Stimulated activated CD4-positive, alpha-beta T cell treated with anti-CD3 and anti-CD28 coated beads, Interleukin-4, amount 100 ng/mL, for 24 hours (primary cell): ENCODE measurements at regions not wholly inside any gene's neighbourhood (a gene's known extent, or its start where the extent isn't known, plus 50 kb on each side); places are given as distances from the start of the nearest gene placed in this dataset.
"Not testable (repeated sequence)": the region's sequence is repeated elsewhere in the genome, so short reads cannot be mapped to it uniquely, and the experiment has no call there.

ENCODE experiments used
- DNase-seq: peaks from one replicate; pipeline ENCODE4 v3.0.0-alpha.2; 2020

DNA sequence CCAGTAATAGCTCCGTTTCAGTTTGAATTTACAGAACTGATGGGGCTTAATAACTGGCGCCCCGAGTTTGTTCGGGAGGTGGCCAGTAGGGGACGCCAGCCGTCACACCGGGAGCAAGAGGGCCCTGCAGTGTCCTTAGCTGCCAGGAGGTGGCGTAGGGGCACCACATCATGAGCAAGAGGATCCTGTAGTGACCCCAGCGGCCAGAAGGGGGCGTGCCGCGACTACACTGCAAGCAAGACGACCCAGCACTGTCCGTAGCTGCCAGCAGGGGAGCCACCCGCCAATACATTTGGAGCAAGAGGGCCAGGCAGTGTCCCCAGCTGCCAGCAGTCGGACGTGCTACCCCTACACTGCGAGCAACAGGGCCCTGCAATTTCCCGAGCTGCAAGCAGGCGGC, 663.7 kb upstream of the B3GAT1 start:
- peak; percentile 57 for DNase-seq

DNA sequence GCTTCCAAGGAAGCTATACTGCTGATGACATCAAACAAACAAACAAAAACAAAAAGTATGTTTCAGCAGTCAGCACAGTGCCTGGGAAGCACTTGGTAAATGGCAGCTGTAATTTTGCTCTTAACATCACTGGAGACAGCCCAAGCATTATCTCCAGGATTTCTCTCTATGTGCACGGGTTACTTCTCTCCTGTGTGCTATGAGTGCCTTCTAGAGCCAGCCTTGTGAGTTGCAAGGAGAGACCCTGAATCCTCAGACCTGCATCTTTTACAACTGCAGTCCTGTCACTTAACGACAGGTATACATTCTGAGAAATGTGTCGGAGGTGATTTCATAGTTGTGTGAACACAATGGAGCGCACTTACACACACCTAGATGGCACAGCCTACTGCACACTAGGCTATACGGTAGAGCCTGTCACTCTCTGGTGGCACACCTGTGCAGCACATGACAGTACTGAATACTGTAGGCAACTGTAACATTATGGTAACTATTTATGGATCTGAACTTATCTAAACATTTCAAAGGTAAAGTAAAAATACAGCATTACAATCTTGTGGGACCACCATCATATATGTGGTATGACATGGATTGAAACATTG, 662.5 kb upstream of the B3GAT1 start:
- DNase-seq: no peak

DNA sequence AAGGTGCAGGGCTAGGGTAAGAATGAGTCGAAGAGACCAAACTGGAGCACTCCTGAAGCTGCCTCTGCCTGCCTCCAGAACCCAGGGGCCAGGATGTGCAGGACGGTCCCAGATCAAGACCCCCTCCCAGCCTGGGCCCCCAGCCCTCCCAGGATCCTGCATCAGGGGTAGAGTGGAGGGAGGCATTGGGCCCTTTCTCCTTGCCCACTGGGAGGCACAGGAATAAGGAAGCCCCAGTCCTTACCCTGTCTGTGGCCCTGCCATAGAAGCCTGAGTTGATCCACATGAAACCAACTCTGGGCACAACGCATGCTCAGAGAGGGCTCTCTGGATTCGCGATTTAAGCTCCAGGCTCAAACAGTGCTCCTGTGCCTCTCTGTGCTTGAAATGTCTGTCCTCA, 661.8 kb upstream of the B3GAT1 start:
- no peak for DNase-seq

DNA sequence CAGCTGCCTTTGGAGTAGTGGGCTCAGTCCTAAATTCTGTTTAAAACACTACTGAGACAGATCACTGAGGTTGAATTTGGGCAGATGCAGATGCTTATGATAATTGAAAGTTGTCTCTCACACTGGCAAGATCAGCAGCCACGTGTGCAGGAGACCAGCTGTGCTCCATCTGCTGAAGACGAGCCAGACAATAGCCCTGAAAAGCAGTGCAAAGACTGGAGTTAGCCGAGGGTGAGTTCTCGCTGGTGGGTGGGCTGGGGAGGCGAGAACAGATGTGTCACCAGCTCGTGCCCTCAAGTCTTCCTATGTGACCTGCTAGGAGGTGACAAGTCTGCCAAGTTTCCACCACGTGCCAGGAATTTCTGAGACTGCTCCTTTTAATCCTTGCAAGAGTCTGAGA, 661.3 kb upstream of the B3GAT1 start:
- no peak for DNase-seq

DNA sequence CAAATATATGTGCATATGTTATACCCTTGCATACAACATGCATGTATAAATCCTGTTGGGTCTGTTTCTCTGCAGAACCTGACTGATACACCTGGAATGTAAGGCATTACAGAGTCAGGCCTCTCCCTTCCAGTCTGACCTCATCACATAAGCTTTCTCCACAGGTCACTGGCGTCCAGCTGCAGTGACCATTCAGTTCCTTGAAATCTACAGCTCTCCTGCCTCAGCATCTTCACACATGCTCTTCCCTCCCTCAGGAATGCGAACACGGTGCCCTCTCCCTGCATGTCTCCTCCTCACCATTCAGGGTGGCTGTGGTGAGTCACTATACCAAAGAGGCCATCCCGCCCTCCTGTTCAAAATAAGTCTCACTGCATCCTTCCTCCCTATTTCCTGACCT, 657.8 kb upstream of the B3GAT1 start:
- no peak for DNase-seq

DNA sequence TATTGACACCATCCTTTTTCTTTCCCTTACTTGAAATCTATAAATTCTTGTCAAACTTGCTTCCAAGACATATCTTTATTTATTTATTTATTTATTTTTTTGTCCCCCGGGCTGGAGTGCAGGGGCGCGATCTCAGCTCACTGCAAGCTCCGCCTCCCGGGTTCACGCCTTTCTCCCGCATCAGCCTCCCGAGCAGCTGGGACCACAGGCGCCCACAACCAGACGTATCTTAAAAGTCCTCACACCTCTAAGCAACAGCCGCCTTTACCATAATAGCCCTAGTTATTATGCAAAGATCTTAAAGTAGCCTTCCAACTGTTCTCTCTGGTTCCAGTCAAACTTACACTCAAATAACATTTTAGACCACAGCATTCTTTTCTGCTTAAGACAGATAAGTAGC, 657.0 kb upstream of the B3GAT1 start:
- DNase-seq: no peak

DNA sequence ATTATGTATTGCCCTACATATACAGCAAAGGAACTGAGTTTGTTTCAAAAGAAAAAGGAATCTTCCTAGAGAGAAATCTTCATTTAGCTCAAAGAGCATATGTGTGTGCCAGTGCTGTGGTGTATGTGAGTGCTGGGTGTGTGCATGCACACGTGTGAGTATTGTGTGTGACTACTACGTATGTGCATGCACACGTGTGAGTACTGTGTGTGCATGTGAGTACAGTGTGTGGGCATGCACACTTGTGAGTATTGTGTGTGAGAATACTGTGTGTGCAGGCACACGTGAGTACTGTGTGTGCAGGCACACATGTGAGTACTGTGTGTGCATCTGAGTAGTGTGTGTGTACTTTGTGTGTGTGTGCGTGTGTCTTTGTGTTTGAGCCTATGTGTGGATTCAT, 651.0 kb upstream of the B3GAT1 start:
- no peak for DNase-seq

DNA sequence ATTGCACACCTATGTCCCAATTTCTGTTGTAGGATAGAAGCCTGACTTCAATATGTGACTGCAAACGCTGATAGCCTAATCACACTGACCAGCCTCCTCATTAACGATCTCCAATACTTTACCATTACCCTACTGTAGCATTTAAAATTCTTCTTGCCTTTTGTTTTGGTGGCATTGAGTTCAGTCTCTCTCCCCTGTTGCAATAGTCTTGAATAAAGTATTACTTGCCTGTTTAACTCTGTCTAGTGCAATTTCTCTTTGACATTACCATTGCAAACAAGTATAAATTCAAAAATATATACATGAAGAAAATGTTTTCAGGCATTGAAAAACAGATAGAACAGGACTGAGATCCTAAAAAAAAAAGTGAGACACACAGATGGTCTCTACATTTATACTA, 649.1 kb upstream of the B3GAT1 start:
- DNase-seq: no peak

DNA sequence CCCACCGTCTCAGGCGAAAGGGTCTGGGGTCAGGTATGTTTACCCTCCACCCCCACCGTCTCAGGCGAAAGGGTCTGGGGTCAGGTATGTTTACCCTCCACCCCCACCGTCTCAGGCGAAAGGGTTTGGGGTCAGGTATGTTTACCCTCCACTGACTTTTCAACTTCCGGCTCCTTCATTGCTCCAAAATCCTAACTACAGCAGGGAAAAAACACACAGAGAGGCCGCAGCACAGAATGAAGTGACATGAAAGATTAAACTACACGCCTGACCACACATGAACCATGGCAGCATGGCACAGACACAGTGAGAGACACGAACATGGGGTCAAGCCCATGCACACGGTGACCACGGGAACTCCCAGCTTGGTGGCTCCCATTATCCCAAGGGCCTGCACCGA, 634.9 kb upstream of the B3GAT1 start:
- no peak for DNase-seq

DNA sequence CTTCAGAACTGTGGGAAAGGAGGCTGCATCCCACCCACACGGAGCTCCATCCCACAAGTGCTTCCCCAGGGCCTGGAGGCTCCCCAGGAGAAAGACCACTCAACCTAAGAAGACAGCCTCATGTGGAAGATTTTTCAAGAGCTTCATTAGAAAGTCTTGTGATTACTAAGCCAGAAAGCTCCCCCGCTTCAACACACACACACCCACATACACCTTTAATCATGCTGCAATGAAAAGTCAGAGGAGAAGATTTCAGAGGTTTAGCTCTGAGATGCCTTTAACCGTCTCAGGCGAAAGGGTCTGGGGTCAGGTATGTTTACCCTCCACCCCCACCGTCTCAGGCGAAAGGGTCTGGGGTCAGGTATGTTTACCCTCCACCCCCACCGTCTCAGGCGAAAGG, 634.5 kb upstream of the B3GAT1 start:
- no peak for DNase-seq

DNA sequence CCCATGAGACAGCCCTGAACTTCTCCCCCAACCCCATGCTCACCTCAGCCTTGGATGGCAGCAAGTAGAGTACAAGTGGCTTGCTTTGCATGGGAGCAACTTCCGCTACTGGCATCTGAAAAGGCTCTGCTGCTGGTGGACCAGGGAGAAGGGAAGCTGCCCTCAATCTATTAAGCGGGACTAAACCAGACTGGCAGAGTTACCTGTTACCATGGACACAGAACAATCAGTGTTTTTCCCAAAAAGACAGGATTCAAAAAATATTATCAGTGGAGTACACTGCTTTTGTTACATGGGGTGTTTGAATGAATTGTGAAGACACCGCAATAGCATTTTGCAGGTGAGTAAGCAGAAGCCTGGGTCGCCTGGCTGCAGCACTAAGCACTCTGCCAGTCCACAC, 631.4 kb upstream of the B3GAT1 start:
- no peak for DNase-seq

DNA sequence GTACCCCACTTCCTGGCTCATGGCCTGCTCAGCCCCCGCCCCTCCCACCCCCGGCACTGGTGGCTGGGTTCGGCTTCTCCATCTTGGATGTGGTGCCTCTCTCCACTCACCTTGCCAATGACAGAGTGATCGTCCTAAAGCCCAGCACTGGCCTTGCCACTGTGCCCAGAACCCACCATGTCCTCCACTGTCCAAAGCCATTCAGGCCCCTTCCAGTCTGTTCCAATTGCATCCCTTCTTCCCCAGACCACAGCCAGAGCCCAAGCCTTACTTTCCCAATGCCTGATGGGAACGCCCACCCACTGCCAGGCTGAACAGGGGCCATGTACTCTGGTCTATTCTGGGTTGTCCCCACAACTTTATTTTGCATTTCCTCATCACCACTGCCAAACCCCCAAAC, 625.8 kb upstream of the B3GAT1 start:
- no peak for DNase-seq

DNA sequence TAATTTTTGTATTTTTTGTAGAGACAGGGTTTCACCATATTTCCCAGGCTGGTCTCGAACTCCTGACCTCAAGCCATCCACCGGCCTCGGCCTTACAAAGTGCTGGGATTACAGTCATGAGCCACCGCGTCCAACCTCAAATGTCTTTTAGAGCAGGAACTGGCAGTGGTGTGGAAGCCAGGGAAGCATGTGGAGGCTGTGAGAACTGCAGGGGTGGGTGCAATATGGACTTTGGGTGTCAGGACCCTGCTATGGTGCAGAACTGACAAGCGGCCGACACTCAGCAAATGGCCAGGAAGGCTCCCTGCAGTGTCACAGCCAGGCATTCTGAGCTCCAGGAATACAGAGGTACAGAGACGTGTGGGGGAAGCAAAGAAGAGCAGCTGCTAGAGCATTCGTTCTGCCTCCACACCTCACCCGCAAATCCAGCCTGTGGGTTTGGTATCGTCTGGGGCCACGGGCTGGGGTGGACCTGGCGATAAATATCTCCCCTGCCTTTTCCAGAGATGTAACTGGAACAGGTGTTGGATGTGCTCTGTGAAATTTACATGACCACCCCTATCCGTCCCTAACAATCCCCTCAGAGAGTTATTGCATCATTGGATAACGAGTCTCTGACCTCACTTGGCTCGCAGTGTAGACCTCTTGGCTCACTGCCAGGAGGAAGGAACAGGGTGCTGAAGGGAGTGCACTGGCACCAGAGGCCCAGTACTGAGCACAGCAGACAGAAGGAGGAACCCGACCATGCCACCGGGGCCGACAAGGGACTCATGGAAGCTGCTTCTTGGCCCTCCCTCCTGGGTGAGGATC, 624.7 kb upstream of the B3GAT1 start:
- DNase-seq: no peak

DNA sequence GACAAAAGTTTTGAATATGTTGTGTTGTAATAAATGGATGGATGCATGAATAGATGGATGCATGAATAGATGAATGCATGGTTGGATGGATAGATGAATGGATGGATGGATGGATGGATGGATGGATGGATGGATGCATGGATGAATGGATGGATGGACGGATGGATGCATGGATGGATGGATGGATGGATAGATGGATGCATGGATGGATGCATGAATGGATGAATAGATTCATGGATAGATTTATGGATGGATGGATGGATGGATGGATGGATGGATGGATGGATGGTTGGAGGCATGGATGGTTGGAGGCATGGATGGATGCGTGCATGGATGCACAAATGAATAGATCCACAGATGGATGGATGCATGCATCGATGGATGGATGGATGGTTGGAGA, 623.2 kb upstream of the B3GAT1 start:
- no peak for DNase-seq

DNA sequence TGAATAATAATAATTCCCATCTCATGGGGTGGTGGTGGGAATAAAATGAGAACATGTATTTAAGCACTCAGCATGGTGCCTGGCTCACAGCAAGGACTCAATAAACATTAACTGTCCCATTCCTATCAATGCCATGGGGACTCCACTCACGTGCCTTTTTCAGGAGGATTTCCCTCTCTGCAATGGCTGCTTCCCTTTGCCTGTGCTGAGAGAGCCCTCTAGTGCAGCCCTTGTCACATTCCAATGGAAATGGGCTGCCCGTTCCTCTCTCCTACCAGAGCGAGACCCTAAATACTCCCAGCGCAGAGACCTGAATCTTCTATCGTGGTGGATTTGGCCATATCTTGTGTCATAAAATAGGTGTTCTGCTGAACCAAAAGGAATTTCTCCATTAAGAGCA, 621.5 kb upstream of the B3GAT1 start:
- no peak for DNase-seq

DNA sequence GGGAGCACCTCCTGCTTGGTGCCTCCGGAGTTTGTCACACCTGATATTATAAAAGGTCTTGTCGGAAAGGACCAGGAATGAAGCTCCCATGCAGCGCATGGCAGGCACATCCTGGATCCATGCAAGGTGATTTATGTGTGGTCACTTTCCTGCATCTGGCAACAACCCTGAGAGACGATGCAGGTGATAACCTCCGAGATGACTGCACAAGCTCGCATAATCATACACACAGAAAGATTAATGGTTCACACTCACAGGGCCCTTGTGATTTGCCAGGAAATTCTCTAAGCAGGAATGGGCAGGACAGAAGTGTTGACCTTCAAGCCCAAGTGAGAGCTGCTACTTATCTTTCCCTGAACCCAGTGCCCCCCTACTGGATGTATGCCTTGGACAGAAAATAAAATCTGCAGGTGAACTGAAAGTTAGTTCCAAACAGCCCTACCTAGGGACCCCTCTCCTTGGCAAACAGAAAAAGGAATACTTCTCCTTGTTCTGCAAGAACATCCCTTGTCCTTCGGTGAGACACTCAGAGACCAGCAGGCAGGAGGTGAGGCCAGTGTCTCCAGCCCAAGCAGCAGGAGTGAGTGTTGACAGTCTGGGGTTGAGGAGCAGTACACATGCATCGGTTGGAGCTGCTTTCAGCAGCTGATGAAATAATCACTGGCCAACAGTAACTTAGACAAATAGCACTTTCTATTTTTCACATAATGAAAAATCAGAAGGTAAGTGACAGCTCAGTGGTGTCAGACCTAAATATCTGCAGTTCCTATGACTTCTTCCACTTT, 619.4 kb upstream of the B3GAT1 start:
- DNase-seq: no peak

DNA sequence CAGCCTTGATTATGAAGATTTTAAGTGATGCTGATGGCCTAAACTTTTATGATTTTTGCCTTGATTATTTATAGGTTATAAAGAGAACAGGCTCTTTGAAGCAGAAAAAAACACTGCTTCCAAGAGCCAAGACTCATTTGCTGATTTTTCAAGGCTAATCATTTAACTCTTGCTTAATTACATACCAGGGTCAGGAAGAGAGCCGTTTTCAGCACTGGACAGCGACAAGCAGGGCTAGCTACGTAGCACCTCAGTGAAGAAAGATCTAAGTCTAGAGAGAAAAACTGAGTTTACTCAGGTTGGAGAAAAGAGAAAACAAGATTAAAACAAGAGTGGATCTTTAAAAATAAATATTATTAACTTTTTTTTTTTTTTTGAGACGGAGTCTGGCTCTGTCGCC, 615.4 kb upstream of the B3GAT1 start:
- no peak for DNase-seq

DNA sequence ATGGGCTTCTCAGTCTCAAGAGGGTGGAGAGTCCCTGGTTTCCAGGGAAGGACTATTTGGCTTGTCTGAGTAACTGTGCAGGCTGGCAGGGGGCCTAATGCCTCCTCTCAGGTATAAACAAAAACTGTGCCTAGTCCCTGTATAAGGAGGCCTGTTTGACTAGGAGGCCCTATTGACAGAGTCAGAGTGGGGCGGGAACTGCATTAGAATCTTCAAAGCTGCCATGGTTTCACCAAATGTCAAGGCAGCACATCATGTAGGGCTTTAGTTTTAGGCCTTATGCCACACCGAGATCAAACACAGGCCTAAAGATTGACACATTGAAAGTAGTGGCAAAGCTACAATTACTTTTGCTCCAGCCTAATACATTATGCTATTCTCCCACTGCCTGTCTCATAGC, 611.5 kb upstream of the B3GAT1 start:
- no peak for DNase-seq

DNA sequence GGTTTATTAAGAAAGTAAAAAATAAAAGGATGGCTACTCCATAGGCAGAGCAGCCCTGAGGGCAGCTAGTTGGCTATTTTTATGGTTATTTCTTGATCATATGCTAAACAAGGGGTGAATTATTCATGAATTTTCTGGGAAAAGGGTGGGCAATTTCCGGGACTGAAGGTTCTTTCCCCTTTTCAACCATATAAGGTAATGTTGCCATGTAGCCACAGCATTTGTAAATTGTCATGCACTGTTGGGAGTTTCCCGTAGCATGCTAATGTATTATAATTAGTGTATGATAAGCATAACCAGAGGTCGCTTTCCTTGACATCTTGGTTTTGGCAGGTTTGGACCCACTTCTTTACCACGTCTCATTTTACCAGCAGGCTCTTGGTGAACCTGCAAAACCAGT, 610.4 kb upstream of the B3GAT1 start:
- no peak for DNase-seq

DNA sequence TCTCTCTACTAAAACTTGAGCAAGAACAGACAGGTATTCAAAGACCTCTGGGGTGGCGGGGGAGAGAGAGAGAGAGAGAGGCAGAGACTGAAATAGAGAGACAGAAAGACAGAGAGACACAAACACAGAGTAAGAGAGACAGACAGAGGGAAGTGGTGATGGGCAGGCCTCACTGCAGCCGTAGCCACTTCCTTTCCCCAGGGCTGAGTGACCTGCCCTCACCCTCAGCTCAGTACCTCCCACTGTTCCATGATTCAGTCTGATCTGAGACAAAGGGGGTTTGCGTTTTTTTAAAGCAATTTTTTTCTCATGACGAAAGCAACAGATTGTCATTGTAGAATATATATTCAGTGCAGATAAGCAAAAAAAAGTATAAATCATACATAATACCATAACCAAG, 607.9 kb upstream of the B3GAT1 start:
- no peak for DNase-seq

DNA sequence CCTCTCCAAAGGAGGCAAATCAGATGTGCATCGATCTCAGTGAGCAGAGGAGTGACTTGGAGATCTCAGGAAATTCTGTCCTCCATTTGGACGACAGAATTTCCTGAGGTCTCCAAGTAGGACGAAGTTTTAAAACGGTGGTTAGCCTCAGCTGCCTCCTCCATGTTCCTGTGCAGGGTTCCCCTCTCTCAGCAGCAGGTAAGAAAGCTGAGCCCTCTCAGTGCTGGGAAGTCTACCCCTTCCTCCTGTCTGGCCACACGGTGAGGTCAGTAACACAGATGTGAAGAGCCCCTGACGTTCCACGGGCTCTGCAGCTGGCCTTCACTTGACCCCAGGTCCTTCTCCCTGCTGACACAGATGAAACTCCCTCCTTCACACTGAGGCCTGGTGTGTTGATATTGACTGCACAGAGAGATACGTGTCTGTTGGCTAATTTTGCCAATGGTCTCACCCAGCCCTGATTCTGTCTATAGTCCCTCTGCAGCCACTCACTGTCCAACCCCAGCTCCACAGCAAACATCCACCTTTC, 607.4 kb upstream of the B3GAT1 start:
- no peak for DNase-seq

DNA sequence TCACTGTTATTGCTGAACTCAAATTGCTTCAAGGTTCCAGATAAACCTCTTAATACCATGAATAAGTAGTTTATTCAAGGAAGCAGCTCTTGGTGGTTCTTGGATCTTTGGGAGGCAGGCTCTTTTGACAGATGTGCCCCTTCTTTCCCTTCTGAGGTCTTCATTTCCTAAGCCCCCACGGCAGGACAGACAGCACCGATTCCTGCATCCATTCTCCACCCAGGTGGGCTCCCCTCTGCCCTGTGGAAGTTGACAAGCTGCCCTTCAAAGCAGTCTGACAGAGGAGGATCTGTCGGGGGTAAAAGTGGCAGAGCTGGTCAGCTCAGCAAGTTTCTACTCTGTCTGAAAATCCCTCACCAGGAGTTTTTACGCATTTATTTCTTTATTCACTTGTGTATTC, 605.3 kb upstream of the B3GAT1 start:
- no peak for DNase-seq

DNA sequence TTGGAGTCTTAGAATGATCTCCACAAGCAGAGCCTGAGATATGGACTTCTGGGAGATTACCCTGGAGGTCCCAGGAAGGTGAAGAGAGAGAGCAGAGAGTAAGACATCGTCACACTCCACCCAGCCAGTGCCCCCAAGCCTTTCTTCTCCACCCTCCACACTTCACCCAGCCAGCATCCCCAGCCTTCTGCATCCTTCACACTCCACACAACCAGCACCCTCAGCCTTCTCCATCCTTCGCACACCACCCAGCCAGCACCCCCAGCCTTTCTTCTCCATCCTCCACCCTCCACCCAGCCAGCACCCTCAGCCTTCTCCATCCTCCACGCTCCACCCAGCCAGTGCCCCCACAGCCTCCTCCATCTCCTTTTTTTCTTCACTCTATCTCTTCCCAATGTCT, 603.9 kb upstream of the B3GAT1 start:
- DNase-seq: no peak

DNA sequence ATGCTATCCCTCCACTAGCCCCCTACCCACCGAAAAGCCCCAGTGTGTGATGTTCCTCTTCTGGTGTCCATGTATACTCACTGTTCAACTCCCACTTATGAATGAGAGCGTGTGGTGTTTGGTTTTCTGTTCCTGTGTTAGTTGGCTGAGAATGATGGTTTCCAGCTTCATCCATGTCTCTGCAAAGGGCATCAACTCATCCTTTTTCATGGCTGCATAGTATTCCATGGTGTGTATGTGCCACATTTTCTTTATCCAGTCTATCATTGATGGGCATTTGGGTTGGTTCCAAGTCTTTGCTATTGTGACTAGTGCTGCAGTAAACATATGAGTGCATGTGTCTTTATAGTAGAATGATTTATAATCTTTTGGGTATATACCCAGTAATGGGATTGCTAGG, 599.3 kb upstream of the B3GAT1 start:
- not testable (repeated sequence) for DNase-seq
